HEK293T (cell line): ENCODE measurements at regions not wholly inside any gene's neighbourhood (a gene's known extent, or its start where the extent isn't known, plus 50 kb on each side); places are given as distances from the start of the nearest gene placed in this dataset.

Experiments used
- CTCF ChIA-PET: fragments of 350-600 bp; formaldehyde crosslinking; extraction: SDS; loops from one replicate; lab custom pipeline; 2021; ENCODE audit warnings: antibody characterized with exemption, inconsistent platforms; lab: Yijun Ruan, JAX
- POLR2A ChIA-PET: fragments of 350-600 bp; formaldehyde crosslinking; extraction: SDS; loops from one replicate; lab custom pipeline; 2020; ENCODE audit warnings: antibody characterized with exemption, inconsistent platforms; lab: Yijun Ruan, JAX
- DNase-seq: peaks from one replicate; pipeline ENCODE4 v3.0.0; 2012; ENCODE audit warnings: mixed read lengths; ENCODE audit errors: extremely low spot score
- ARNT ChIP-seq: fragments of 450-650 bp; IDR thresholded peaks from 2 replicates; pipeline ENCODE4 v1.6.1; 2017; ENCODE audit warnings: mild to moderate bottlenecking
- BHLHE40 ChIP-seq: fragments of 450-650 bp; IDR thresholded peaks from 2 replicates; pipeline ENCODE4 v1.6.1; 2016; ENCODE audit warnings: mild to moderate bottlenecking, moderate library complexity, borderline replicate concordance
- CTBP1 ChIP-seq: fragments of 450-650 bp; IDR thresholded peaks from 2 replicates; pipeline ENCODE4 v1.6.1; 2016; ENCODE audit warnings: borderline replicate concordance
- ELF4 ChIP-seq: fragments of 450-650 bp; IDR thresholded peaks from 2 replicates; pipeline ENCODE4 v1.6.1; 2017; ENCODE audit warnings: antibody characterized with exemption
- FOXA1 ChIP-seq: fragments of 450-650 bp; IDR thresholded peaks from 2 replicates; pipeline ENCODE4 v1.6.1; 2016; ENCODE audit warnings: mild to moderate bottlenecking
- FOXK2 ChIP-seq: fragments of 450-650 bp; IDR thresholded peaks from 2 replicates; pipeline ENCODE4 v1.6.1; 2016; ENCODE audit warnings: mild to moderate bottlenecking
- FOXM1 ChIP-seq: fragments of 450-650 bp; IDR thresholded peaks from 2 replicates; pipeline ENCODE4 v1.6.1; 2017; ENCODE audit warnings: mild to moderate bottlenecking, borderline replicate concordance
- HDGF ChIP-seq: fragments of 450-650 bp; IDR thresholded peaks from 2 replicates; pipeline ENCODE4 v1.6.1; 2017; ENCODE audit warnings: antibody characterized with exemption, borderline replicate concordance
- L3MBTL2 ChIP-seq: fragments of 450-650 bp; conservative IDR thresholded peaks from 2 replicates; pipeline ENCODE4 v1.6.1; 2016; ENCODE audit warnings: mild to moderate bottlenecking
- LEF1 ChIP-seq: fragments of 450-650 bp; IDR thresholded peaks from 2 replicates; pipeline ENCODE4 v1.6.1; 2017; ENCODE audit warnings: mild to moderate bottlenecking, borderline replicate concordance
- NFRKB ChIP-seq: fragments of 450-650 bp; IDR thresholded peaks from 2 replicates; pipeline ENCODE4 v1.6.1; 2016; ENCODE audit warnings: mild to moderate bottlenecking, moderate library complexity
- SP1 ChIP-seq: fragments of 450-650 bp; IDR thresholded peaks from 2 replicates; pipeline ENCODE4 v1.6.1; 2017
- SUZ12 ChIP-seq: fragments of 450-650 bp; IDR thresholded peaks from 2 replicates; pipeline ENCODE4 v1.6.1; 2016; ENCODE audit warnings: mild to moderate bottlenecking
- TARDBP ChIP-seq: fragments of 450-650 bp; IDR thresholded peaks from 2 replicates; pipeline ENCODE4 v1.6.1; 2016
- ZNF384 ChIP-seq: fragments of 450-650 bp; IDR thresholded peaks from 2 replicates; pipeline ENCODE4 v1.6.1; 2016
- TF ChIP-seq, protein P1 (sequence below): fragments of 450-650 bp; IDR thresholded peaks from 2 replicates; pipeline ENCODE4 v1.6.1; 2016

DNA sequence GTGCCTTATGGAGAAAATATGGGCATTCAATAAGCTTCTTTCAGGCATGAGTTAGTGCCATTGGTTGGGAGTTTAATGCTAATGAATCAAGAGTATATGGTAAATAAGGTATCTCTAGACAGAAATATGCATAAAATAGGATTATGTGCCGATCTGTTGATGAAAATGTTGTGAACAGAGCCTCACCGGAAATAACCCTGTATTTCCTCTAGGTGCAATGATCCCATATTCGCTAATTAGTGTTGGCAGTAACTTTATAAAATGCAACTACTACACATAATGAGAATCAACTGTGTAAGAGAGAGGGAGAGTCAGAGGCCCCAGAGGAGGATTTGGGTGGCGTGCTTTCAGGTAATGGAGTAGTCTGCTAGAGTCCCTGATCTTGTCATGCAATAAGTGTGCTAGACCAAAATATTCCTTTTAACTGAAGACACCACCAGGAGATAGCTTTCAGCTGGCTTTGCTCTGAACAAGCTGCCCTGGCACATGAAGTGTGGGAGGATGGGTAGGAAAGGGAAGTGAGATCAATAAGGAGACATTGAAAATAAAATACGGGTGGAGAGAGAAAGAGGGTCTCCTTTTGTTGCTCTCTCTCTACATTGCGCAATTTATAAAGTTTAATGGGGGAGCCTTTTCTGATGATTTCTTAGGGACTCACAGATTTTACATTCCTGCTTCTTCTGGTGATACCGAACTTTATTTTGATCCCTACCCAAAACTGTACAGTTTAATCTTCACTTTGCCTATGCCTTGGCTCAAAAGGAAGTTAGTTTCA is 68.6 kb upstream of the PLXNC1 start:
- no peak for DNase-seq
- ChIA-PET CTCF (no interaction called here), POLR2A (no interaction called here)
- TF ChIP-seq ARNT, result no peak
- TF ChIP-seq NFRKB, result no peak
- TF ChIP-seq FOXK2, result no peak
- TF ChIP-seq ELF4, result no peak
- TF ChIP-seq TARDBP, result no peak
- TF ChIP-seq, protein P1, sequence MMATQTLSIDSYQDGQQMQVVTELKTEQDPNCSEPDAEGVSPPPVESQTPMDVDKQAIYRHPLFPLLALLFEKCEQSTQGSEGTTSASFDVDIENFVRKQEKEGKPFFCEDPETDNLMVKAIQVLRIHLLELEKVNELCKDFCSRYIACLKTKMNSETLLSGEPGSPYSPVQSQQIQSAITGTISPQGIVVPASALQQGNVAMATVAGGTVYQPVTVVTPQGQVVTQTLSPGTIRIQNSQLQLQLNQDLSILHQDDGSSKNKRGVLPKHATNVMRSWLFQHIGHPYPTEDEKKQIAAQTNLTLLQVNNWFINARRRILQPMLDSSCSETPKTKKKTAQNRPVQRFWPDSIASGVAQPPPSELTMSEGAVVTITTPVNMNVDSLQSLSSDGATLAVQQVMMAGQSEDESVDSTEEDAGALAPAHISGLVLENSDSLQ, result no peak

GRCh38 chr12:94080341-94081009 is 67.9 kb upstream of the PLXNC1 start:
- POLR2A ChIA-PET, result no interaction called here
- CTCF ChIA-PET, result no interaction called here
- no peak for DNase-seq
- TF ChIP-seq SUZ12, result no peak
- no peak for TF ChIP-seq L3MBTL2
- TF ChIP-seq ARNT, result no peak
- no peak for TF ChIP-seq TARDBP
- TF ChIP-seq LEF1, result no peak
- TF ChIP-seq SP1, result no peak
- TF ChIP-seq FOXM1, result no peak
- TF ChIP-seq FOXK2, result no peak
- TF ChIP-seq CTBP1, result no peak
- no peak for TF ChIP-seq FOXA1
- no peak for TF ChIP-seq NFRKB
- no peak for TF ChIP-seq HDGF
- TF ChIP-seq ELF4, result no peak
- TF ChIP-seq, protein P1, result no peak
- TF ChIP-seq ZNF384, result no peak
- no peak for TF ChIP-seq BHLHE40

- TF ChIP-seq ZNF384, result no peak
- TF ChIP-seq, protein P1, result no peak
- ChIA-PET POLR2A (no interaction called here), CTCF (interaction anchor here (1.7 kb wide), 1 partner anchor 18 kb away, joined by 4 read pairs; no protein-coding TSS in a partner anchor)
- DNase-seq, result no peak
These were observed 65.7 kb upstream of the PLXNC1 start for GRCh38 chr12:94082690-94083089.

- CTCF ChIA-PET, result interaction anchor here (1.0 to 2.7 kb wide), 2 partner anchors 11 to 12 kb away, joined by 4 to 15 read pairs; no protein-coding TSS in a partner anchor
- no peak for DNase-seq
- POLR2A ChIA-PET, result no interaction called here
- TF ChIP-seq SP1 (no peak), FOXM1 (no peak), ZNF384 (no peak), LEF1 (no peak), CTBP1 (no peak)
These were observed 58.5 kb upstream of the PLXNC1 start for GRCh38 chr12:94089891-94090290.

GRCh38 chr12:94091624-94092023 is 56.8 kb upstream of the PLXNC1 start:
- DNase-seq, result no peak
- POLR2A ChIA-PET, result no interaction called here
- TF ChIP-seq FOXK2 (no peak), NFRKB (no peak), LEF1 (no peak), BHLHE40 (no peak), HDGF (no peak)
- CTCF ChIA-PET, result interaction anchor here (2.7 kb wide), 1 partner anchor 10 kb away, joined by 15 read pairs; no protein-coding TSS in a partner anchor

GRCh38 chr12:94092516-94093241 is 55.7 kb upstream of the PLXNC1 start:
- ChIA-PET CTCF (interaction anchor here (2.7 kb wide), 1 partner anchor 9 kb away, joined by 15 read pairs; no protein-coding TSS in a partner anchor), POLR2A (no interaction called here)
- DNase-seq, result no peak
- no peak for TF ChIP-seq FOXA1
- no peak for TF ChIP-seq FOXK2
- TF ChIP-seq ARNT, result no peak
- no peak for TF ChIP-seq TARDBP
- TF ChIP-seq CTBP1, result no peak
- TF ChIP-seq, protein P1, result no peak
- TF ChIP-seq LEF1, result no peak
- TF ChIP-seq L3MBTL2, result no peak
- no peak for TF ChIP-seq SP1
- no peak for TF ChIP-seq NFRKB
- no peak for TF ChIP-seq SUZ12
- TF ChIP-seq ZNF384, result no peak
